HG02610 (cell line): ENCODE measurements at regions not wholly inside any gene's neighbourhood (a gene's known extent, or its start where the extent isn't known, plus 50 kb on each side); places are given as distances from the start of the nearest gene placed in this dataset.

ENCODE experiments used
- ATAC-seq: cut with Tn5 transposase; IDR thresholded peaks from one replicate; pipeline ENCODE4 v1.9.1; 2021; ENCODE audit warnings: mild to moderate bottlenecking, moderate library complexity; ENCODE audit not compliant: unreplicated experiment

DNA sequence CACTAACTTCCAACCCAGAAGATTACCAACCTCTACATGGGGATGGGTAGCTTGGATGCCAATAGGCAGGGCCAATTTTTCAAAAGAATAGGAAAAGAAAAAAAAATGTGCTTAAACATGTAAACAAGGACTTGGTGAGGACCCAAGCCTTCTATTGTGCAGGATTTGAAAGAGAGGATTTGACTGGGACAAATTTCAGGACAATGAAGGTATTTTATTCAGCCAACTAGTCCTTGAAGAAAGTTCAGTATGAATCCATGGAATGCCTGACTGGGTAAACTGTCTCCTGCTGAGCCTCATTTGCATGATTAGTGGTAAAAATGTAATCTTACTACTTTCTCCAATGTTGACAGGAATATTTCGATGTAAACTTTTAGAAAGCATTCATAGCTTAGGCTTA is 192.5 kb upstream of the RORB start:
- ATAC-seq: no peak

GRCh38 chr9:74309654-74310053 is 187.5 kb upstream of the RORB start:
- no peak for ATAC-seq

DNA sequence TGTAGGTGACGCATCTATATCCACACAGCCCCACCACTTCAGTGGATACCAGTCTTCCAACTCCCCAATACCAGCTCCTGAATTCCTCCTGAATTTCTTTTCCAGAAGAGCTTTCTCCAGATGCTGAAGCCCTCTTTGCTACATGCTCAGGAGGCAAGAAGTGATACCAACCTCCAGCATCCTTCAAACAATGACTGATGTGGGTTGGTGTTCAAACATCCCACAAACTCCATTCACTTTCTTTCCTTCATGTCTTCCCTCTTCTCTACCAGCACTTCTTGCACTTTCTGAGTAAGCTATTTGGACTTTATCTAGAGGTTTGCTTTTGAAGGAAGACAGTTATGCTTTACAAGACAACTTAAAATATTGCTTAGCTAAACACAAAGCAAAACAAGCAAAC is 179.9 kb upstream of the RORB start:
- ATAC-seq: no peak

GRCh38 chr9:74321396-74321795 is 175.7 kb upstream of the RORB start:
- ATAC-seq: no peak

DNA sequence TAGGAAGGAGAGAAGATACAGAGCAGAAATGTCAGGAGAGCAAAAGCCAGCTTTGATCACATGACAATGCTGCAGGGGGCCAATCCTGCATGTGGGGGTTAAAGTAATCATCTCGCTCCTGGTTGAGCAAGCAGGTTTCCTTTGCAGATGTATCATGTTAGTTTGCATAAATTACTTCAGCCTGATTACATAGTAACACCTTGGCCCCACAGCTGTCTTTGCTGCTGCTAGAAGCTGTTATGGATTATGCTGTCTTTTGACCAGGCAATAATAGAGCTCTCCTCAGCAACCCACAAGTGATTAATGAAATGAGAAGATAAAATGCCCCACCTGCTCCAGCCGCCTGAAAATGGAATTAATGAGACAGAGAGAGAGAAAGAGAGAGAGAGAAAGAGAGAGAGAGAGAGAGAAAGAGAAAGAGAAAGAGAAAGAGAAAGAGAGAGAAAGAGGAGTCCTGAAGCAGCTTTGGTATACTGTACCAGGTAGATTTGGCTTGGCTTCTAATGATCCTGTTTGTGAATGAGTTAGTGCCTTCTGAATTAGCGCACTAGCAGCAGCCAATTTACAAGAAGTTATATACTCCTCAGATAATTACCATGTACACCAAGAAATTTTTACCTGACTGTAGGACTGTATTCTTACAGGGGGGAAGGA is 174.3 kb upstream of the RORB start:
- ATAC-seq: no peak

DNA sequence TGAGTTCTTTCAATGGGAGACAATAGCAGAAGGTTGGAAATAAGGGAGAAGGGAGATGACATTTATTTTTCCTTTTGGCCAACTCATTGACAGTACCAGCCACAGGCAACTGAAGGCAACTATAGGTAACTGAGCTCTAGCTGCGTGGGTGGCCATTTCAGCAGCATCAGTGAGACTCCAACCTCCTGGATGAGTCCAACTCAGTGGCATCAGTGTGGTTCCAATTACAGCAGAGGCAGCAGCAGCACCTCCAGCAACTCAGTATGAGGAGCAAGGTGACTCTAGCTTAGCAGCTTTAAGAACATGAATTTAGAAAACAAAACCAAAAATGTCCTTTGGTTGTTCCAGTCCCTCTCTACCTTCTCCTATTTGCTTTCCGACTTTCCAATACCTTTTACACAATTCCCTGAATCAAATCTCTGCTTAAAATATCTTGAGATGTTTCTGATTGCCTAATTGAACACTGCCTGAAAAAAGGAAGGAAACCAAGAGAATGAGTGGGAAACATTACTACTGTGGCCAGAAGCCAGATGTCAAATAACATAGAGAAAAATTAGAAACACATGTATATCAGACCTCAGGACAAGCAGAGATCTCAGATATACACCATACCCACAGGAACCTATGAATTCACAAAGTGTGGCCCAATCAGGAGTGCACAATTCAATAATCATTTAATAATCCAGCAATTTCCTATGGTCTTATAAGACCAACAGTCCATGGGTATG is 166.5 kb upstream of the RORB start:
- ATAC-seq: no peak

GRCh38 chr9:74331607-74332006 is 165.5 kb upstream of the RORB start:
- no peak for ATAC-seq

- ATAC-seq: no peak
Measured at GRCh38 chr9:74333384-74334032, 163.6 kb upstream of the RORB start.

DNA sequence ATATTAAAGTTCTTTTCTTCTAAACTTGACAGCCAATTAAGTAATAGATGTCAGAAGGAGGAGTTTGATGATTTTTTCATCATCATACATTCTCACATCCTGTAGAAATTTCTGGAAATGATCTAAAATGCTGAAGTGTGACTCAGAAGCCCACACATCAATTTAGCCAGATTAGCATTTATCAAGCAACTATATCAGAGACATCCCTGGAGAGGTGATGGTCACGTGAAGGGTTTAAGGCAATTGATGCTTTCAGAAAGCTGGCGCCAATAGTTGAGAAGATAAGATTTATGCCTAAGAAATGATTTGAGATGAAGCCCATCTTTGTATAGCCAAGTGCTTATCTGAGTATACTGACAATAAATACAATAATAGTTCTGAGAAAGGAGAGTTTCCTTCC is 162.9 kb upstream of the RORB start:
- no peak for ATAC-seq

- no peak for ATAC-seq
Measured at GRCh38 chr9:74336161-74336560, 161.0 kb upstream of the RORB start.

DNA sequence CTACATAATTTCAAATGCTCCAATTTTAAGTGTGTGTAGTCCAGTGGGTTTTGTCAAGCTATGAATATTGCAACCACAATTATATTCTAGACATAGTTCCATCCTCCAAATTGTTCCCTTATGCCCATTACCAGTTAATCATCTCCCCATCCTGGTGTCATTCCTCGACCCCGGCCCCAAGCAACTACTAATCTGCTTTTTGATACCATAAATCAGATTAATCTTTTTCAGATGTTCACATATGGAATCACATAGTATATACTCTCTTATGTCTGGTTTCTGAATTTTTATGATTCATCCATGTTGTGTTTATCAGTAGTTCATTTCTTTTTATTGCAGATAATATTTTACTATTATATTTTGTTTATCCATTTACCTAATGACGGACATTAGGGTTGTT is 148.4 kb upstream of the RORB start:
- ATAC-seq: no peak

DNA sequence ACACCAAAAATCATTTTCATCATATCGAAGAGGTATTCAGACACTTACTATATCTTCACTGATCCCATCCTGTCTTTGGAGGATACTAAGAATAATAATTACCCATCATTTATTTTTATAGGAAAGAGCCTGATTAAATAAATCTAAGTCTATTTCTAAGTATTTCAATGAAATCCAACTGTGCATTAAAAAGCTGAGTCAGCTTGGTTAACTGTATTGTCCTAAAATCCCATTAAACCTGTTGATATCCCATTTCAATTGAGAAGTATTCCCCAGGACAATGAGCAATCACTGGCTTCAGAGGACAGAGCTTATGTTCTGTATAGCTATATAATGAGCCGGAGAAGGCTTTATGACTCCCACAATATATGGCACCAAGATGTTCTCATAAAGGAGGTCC is 142.0 kb upstream of the RORB start:
- no peak for ATAC-seq

GRCh38 chr9:74357577-74357976 is 139.6 kb upstream of the RORB start:
- no peak for ATAC-seq

GRCh38 chr9:74358959-74359358 is 138.2 kb upstream of the RORB start:
- no peak for ATAC-seq

DNA sequence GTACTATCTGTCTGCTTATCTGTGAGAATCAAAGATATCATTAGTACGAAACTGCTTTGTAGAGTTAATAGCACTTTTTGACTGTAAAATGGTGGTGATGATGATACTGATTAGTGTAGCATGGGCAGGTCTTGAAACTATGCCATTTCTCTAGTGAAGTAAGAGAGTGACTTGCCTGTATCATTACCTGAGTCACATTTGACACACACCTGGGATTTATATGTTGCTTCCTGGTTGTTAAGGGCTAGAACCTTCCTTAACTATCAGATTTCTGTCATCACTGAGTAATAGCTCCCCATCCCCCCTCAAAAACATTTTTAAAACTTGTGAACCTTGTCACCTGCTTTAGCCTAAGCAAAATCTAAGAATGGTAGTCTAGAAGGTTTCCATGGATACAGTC is 135.6 kb upstream of the RORB start:
- no peak for ATAC-seq

GRCh38 chr9:74362423-74362822 is 134.7 kb upstream of the RORB start:
- no peak for ATAC-seq

GRCh38 chr9:74366111-74366510 is 131.0 kb upstream of the RORB start:
- ATAC-seq: no peak

DNA sequence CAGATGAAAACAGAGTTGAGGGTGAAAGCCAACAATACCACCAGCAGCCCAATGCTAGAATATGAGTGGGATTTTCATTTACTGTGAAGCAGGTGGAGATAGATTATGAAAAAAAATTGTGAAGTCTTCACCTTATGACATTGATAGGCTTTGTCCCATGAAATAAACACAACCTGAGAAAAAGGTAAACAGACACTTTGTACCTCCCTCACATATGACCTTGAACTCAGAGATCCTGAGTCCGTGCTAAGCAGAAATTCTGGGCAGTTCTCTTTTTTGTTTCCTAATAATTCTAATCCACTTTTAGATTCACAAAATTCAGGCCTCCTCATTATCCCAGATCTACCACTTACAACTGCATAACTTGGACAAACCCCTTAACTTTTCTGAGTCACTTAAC is 127.3 kb upstream of the RORB start:
- ATAC-seq: no peak

- no peak for ATAC-seq
Measured at GRCh38 chr9:74373348-74373747, 123.8 kb upstream of the RORB start.

DNA sequence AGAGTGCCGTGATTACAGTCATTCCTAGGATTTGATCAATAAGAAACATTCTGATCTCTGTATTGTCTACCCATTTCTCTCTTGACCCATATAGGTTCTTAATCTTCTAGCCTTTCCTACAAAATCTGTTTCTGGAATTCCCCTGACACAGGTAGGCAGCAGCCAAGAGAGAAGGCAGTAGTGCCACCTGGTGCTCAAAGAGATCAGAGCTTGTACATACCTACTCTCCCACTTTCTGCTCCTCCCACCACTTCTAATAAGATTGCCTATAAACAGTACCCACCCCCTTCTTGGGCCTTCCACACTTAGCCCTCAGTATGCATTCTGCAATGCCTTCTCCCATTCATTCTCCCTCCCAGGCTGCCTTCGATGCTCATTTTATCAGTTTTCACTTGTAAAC is 117.4 kb upstream of the RORB start:
- ATAC-seq: no peak

DNA sequence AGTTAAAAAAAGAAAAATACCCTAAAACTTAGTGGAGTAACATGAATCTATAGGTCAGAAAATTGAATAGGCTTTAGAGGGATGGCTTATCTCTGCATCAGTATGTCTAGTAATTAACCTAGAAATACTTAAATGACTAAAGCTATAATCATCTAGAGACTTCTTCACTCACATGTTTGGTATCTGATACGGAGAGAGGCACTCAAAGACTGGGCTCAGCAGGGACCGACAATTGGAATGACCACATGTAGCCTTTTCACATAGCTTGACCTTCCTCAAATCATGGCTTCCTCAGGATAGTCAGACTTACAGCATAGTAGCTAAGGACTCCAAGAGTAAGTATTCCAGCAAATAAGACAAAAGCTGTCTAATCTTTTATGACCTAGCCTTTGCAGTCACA is 105.3 kb upstream of the RORB start:
- ATAC-seq: no peak

- no peak for ATAC-seq
Measured at GRCh38 chr9:74403581-74403980, 93.6 kb upstream of the RORB start.
